HepG2 (cell line): ENCODE measurements at regions not wholly inside any gene's neighbourhood (a gene's known extent, or its start where the extent isn't known, plus 50 kb on each side); places are given as distances from the start of the nearest gene placed in this dataset.

Experiments used
- ATAC-seq: fragments of 200-7000 bp; cut with Tn5 transposase; 3 replicates; pipeline ENCODE4 v1.9.1; 2020; ENCODE audit warnings: mild to moderate bottlenecking, moderate library complexity
- BruUV-seq: library from RNA; stranded (reverse); fragments of 400-500 nt; replicated peaks from 2 replicates; lab custom pipeline; 2021; lab: Mats Ljungman, UMichigan
- CTCF ChIA-PET: fragments of 300-600 bp; formaldehyde crosslinking; extraction: SDS; loops from one replicate; lab custom pipeline; 2021; ENCODE audit warnings: low total read pairs, inconsistent platforms, low intra/inter-chr PET ratio; lab: Yijun Ruan, JAX
- POLR2A ChIA-PET: fragments of 350-600 bp; sonication (Branson Sonifier 250); formaldehyde crosslinking; loops from one replicate; lab custom pipeline; 2020; ENCODE audit warnings: antibody characterized with exemption, inconsistent platforms; lab: Yijun Ruan, JAX
- DNase-seq: peaks from one replicate; pipeline ENCODE4 v3.0.0-alpha.2; 2015; ENCODE audit warnings: low spot score
- FAIRE-seq: peaks from 3 replicates; lab custom pipeline; 2011; peaks lifted over from hg19 to GRCh38; lab: Jason Lieb, UNC
- H2AFZ ChIP-seq: one replicate; pipeline ENCODE4 v1.6.1; 2011; ENCODE audit warnings: low read length, inconsistent platforms
- H3K27ac ChIP-seq: fragments of 300-600 bp; 3 replicates; pipeline ENCODE4 v1.8.0; 2011; ENCODE audit warnings: mixed run types, mild to moderate bottlenecking, mixed read lengths, low read length, inconsistent platforms; ENCODE audit not compliant: insufficient read depth; ENCODE audit errors: extremely low read length
- H3K27me3 ChIP-seq, 2 experiments: fragments of 200-600 bp in 1 of 2; 2 replicates in 1 of 2; 3 replicates in 1 of 2; pipeline versions ENCODE4 v1.6.0 to v1.8.0; 2011; ENCODE audit warnings: low read length in 2 of 2, mild to moderate bottlenecking in 2 of 2, moderate library complexity in 2 of 2, inconsistent platforms in 1 of 2; ENCODE audit not compliant: insufficient read depth in 2 of 2, control insufficient read depth in 1 of 2
- H3K36me3 ChIP-seq, 2 experiments: fragments of 200-600 bp in 1 of 2; replicated peaks in 1 of 2; 2 replicates in 1 of 2; 3 replicates in 1 of 2; pipeline versions ENCODE4 v1.5.1 to v1.8.0; 2011; ENCODE audit warnings: low read length in 2 of 2, inconsistent platforms in 1 of 2; ENCODE audit not compliant: insufficient read depth in 2 of 2, control insufficient read depth in 1 of 2
- H3K4me1 ChIP-seq: 2 replicates; pipeline ENCODE4 v1.5.1; 2012; ENCODE audit warnings: low read length, inconsistent platforms; ENCODE audit not compliant: insufficient read depth
- H3K4me2 ChIP-seq: 2 replicates; pipeline ENCODE4 v1.6.0; 2011; ENCODE audit warnings: low read depth, low read length, inconsistent platforms
- H3K4me3 ChIP-seq, 3 experiments: fragments of 200-600 bp in 1 of 3; sonication (generic), shearing (Covaris generic) in 1 of 3; replicated peaks in 1 of 3; 2 replicates each; pipeline ENCODE4 v1.5.1; 2011 to 2016; ENCODE audit warnings: low read length in 3 of 3, inconsistent platforms in 2 of 3, low read depth in 2 of 3, mild to moderate bottlenecking in 2 of 3, control low read depth in 1 of 3, mixed read lengths in 1 of 3; ENCODE audit not compliant: insufficient read depth in 1 of 3
- H3K79me2 ChIP-seq: one replicate; pipeline ENCODE4 v1.6.1; 2011; ENCODE audit warnings: low read length, inconsistent platforms; ENCODE audit not compliant: insufficient read depth
- H3K9ac ChIP-seq: 2 replicates; pipeline ENCODE4 v1.6.0; 2011; ENCODE audit warnings: mild to moderate bottlenecking, low read depth, low read length, inconsistent platforms; ENCODE audit not compliant: insufficient read depth
- H3K9me3 ChIP-seq: 2 replicates; pipeline ENCODE4 v1.5.1; 2012; ENCODE audit warnings: mild to moderate bottlenecking, low read length
- H4K20me1 ChIP-seq: 2 replicates; pipeline ENCODE4 v1.6.0; 2011; ENCODE audit warnings: inconsistent platforms, mild to moderate bottlenecking, low read length, moderate library complexity; ENCODE audit not compliant: insufficient read depth
- ATRX ChIP-seq: sonication (generic); formaldehyde crosslinking; IDR thresholded peaks from 2 replicates; pipeline ENCODE4 v1.4.0; 2020; ENCODE audit warnings: missing genetic modification reagents, borderline replicate concordance
- CREB1 ChIP-seq, 2 experiments: fragments of 450-650 bp in 1 of 2; IDR thresholded peaks; 2 replicates each; pipeline ENCODE4 v1.6.1; 2016 to 2017; ENCODE audit warnings: control low read depth in 1 of 2, mild to moderate bottlenecking in 1 of 2, missing compliant biosample characterization in 1 of 2, missing genetic modification characterization in 1 of 2
- EEA1 ChIP-seq: sonication (generic); formaldehyde crosslinking; IDR thresholded peaks from 2 replicates; pipeline ENCODE4 v1.5.1; 2020; ENCODE audit warnings: mild to moderate bottlenecking, missing genetic modification reagents, borderline replicate concordance
- FOXK1 ChIP-seq: sonication (generic); formaldehyde crosslinking; IDR thresholded peaks from 2 replicates; pipeline ENCODE4 v1.4.0; 2020; ENCODE audit warnings: low read depth, missing genetic modification reagents, borderline replicate concordance
- MAFF ChIP-seq: IDR thresholded peaks from 2 replicates; pipeline ENCODE4 v1.6.1; 2011; ENCODE audit warnings: low read depth, low read length, improper control_type of control experiment
- MTF2 ChIP-seq: sonication (generic); formaldehyde crosslinking; IDR thresholded peaks from 2 replicates; pipeline ENCODE4 v1.5.0; 2020; ENCODE audit warnings: missing genetic modification reagents, borderline replicate concordance
- RFX1 ChIP-seq: fragments of 450-650 bp; IDR thresholded peaks from 2 replicates; pipeline ENCODE4 v1.6.1; 2017
- ZBTB26 ChIP-seq: IDR thresholded peaks from 2 replicates; pipeline ENCODE4 v1.6.1; 2016; ENCODE audit warnings: missing compliant biosample characterization, missing genetic modification reagents, borderline replicate concordance
- ZNF121 ChIP-seq: sonication (generic); formaldehyde crosslinking; IDR thresholded peaks from 2 replicates; pipeline ENCODE4 v1.5.0; 2020; ENCODE audit warnings: mild to moderate bottlenecking, missing genetic modification reagents
- ZNF138 ChIP-seq: sonication (generic); formaldehyde crosslinking; IDR thresholded peaks from 2 replicates; pipeline ENCODE4 v1.5.0; 2020; ENCODE audit warnings: mild to moderate bottlenecking, low read depth, missing genetic modification reagents
- ZNF616 ChIP-seq: sonication (generic); formaldehyde crosslinking; IDR thresholded peaks from 2 replicates; pipeline ENCODE4 v1.5.0; 2020; ENCODE audit warnings: low read depth, mild to moderate bottlenecking, missing genetic modification reagents
- ZNF672 ChIP-seq: sonication (generic); formaldehyde crosslinking; IDR thresholded peaks from 2 replicates; pipeline ENCODE4 v1.8.1; 2022; ENCODE audit warnings: missing genetic modification reagents
- ZNF766 ChIP-seq: sonication (generic); formaldehyde crosslinking; IDR thresholded peaks from 2 replicates; pipeline ENCODE4 v1.5.0; 2020; ENCODE audit warnings: missing genetic modification reagents, borderline replicate concordance
- WGBS: methylation state at CpG from one replicate; pipeline ENCODE4 v1.1.6; 2017; ENCODE audit warnings: low lambda C conversion rate; 5-methylcytosine and 5-hydroxymethylcytosine counted together
- in situ Hi-C: cut with HindIII; loops from 2 replicates; pipeline ENCODE4 v1.10.0; 2017; ENCODE audit warnings: low pct_unique_long_range_greater_than_20kb; ENCODE audit not compliant: extremely low pct_ligation_motif_present
- intact Hi-C: fragments of 100-400 bp; cut with micrococcal nuclease; formaldehyde crosslinking; loops from one replicate; pipeline ENCODE4 v1.10.0; 2022; ENCODE audit not compliant: unreplicated experiment
- TF ChIP-seq, protein P1 (sequence below): sonication (generic); formaldehyde crosslinking; IDR thresholded peaks from 2 replicates; pipeline ENCODE4 v1.9.0; 2021; ENCODE audit warnings: missing genetic modification reagents, borderline replicate concordance
- TF ChIP-seq, protein P2 (sequence below): sonication (generic); formaldehyde crosslinking; conservative IDR thresholded peaks from 2 replicates; pipeline ENCODE4 v1.4.0; 2020; ENCODE audit warnings: missing genetic modification reagents

GRCh38 chr17:56057869-56058268, 95.4 kb upstream of the ANKFN1 start:
- no peaks in the 10 kb centered on the region for H3K27me3 ChIP-seq
- ATAC-seq (no peak), FAIRE-seq (no peak), DNase-seq (no peak)
- peaks cover 10% of the 10 kb centered on the region; the same call in 1 of the 2 replicates for H3K9me3 ChIP-seq
- WGBS: 62% methylated on average over 3 of the region's 3 CpGs
- TF ChIP-seq ZNF766 (CRISPR knock-in tag): no peak
- TF ChIP-seq MAFF: no peak
- no peak for TF ChIP-seq ZNF672 (CRISPR knock-in tag)
- TF ChIP-seq ZNF138 (CRISPR knock-in tag): no peak
- no peak for TF ChIP-seq ZNF616 (CRISPR knock-in tag)
- no peak for TF ChIP-seq ATRX
- TF ChIP-seq ZNF121 (CRISPR knock-in tag): no peak
- no peak for TF ChIP-seq MTF2 (CRISPR knock-in tag)
- in situ Hi-C loops: no loop called here
- H2AFZ ChIP-seq: no peak overlapping the region
- H3K27ac ChIP-seq: no peak overlapping the region
- no TSS peak for BruUV-seq
- no peaks in the 10 kb centered on the region for H3K36me3 ChIP-seq
- H3K4me3 ChIP-seq: no peak overlapping the region
- H3K4me2 ChIP-seq: no peak overlapping the region
- intact Hi-C loops: no loop called here
- no peak overlapping the region for H3K9ac ChIP-seq
- ChIA-PET CTCF (no interaction called here), POLR2A (no interaction called here)
- H3K4me1 ChIP-seq: no peaks in the 10 kb centered on the region
- no peaks in the 10 kb centered on the region for H3K79me2 ChIP-seq
- H4K20me1 ChIP-seq: no peaks in the 10 kb centered on the region

- no peak overlapping the region for H3K4me3 ChIP-seq
- WGBS: 40% methylated on average over 5 of the region's 7 CpGs
- H3K4me2 ChIP-seq: no peak overlapping the region
- H3K36me3 ChIP-seq: no peaks in the 10 kb centered on the region
- H2AFZ ChIP-seq: no peak overlapping the region
- in situ Hi-C loops (no loop called here), intact Hi-C loops (no loop called here)
- no peaks in the 10 kb centered on the region for H3K4me1 ChIP-seq
- no peak overlapping the region for H3K27ac ChIP-seq
- ATAC-seq (no peak), DNase-seq (no peak), FAIRE-seq (no peak)
- no peaks in the 10 kb centered on the region for H3K79me2 ChIP-seq
- ChIA-PET CTCF (no interaction called here), POLR2A (no interaction called here)
- no peaks in the 10 kb centered on the region for H4K20me1 ChIP-seq
- H3K27me3 ChIP-seq: no peaks in the 10 kb centered on the region
- H3K9ac ChIP-seq: no peak overlapping the region
- peaks cover 25% of the 10 kb centered on the region; the same call in 1 of the 2 replicates for H3K9me3 ChIP-seq
- BruUV-seq: no TSS peak
- TF ChIP-seq EEA1 (CRISPR knock-in tag): no peak
- TF ChIP-seq, protein P1, sequence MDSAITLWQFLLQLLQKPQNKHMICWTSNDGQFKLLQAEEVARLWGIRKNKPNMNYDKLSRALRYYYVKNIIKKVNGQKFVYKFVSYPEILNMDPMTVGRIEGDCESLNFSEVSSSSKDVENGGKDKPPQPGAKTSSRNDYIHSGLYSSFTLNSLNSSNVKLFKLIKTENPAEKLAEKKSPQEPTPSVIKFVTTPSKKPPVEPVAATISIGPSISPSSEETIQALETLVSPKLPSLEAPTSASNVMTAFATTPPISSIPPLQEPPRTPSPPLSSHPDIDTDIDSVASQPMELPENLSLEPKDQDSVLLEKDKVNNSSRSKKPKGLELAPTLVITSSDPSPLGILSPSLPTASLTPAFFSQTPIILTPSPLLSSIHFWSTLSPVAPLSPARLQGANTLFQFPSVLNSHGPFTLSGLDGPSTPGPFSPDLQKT (CRISPR knock-in tag): no peak
- no peak for TF ChIP-seq ZBTB26
- TF ChIP-seq RFX1: no peak
- no peak for TF ChIP-seq FOXK1 (CRISPR knock-in tag)
- TF ChIP-seq, protein P2, sequence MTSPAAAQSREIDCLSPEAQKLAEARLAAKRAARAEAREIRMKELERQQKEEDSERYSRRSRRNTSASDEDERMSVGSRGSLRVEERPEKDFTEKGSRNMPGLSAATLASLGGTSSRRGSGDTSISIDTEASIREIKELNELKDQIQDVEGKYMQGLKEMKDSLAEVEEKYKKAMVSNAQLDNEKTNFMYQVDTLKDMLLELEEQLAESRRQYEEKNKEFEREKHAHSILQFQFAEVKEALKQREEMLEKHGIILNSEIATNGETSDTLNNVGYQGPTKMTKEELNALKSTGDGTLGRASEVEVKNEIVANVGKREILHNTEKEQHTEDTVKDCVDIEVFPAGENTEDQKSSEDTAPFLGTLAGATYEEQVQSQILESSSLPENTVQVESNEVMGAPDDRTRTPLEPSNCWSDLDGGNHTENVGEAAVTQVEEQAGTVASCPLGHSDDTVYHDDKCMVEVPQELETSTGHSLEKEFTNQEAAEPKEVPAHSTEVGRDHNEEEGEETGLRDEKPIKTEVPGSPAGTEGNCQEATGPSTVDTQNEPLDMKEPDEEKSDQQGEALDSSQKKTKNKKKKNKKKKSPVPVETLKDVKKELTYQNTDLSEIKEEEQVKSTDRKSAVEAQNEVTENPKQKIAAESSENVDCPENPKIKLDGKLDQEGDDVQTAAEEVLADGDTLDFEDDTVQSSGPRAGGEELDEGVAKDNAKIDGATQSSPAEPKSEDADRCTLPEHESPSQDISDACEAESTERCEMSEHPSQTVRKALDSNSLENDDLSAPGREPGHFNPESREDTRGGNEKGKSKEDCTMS (CRISPR knock-in tag): no peak
- no peak for TF ChIP-seq CREB1 (IDR thresholded peaks at IDR 0.05)
- TF ChIP-seq CREB1 (CRISPR knock-in tag; IDR thresholded peaks at IDR 0.05): no peak
Measured at GRCh38 chr17:56064506-56064905, 88.8 kb upstream of the ANKFN1 start.
